Loucy (cell line): ENCODE measurements at regions not wholly inside any gene's neighbourhood (a gene's known extent, or its start where the extent isn't known, plus 50 kb on each side); places are given as distances from the start of the nearest gene placed in this dataset.

Source experiments
- EZH2phosphoT487 ChIP-seq: fragments of 200-600 bp; IDR thresholded peaks from 2 replicates; pipeline ENCODE4 v1.6.1; 2018; ENCODE audit warnings: antibody characterized with exemption, mild to moderate bottlenecking, moderate library complexity, borderline replicate concordance
- TF ChIP-seq, protein P1 (sequence below): fragments of 200-600 bp; sonication (generic); conservative IDR thresholded peaks from 2 replicates; pipeline ENCODE4 v1.5.1; 2014; ENCODE audit warnings: mild to moderate bottlenecking, antibody characterized with exemption, low read length

DNA sequence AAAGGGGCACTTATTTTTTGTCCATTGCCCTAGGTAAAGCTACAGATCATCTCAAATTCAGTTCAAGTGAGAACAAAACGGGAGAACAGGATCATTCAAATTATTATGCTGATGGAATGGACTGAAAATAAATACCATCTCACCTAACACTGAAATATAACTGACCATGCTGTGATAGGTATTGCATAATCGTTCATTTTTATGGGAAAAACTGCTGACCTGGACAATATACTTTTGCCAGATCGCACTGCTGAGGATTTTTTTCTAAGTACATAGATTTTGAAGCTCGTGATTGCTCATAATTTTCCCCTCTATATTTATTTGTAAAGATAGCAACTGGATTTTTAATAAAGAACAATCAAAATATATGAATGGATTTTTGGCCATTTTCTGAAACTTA, 636.6 kb upstream of the NEGR1 start:
- TF ChIP-seq, protein P1, sequence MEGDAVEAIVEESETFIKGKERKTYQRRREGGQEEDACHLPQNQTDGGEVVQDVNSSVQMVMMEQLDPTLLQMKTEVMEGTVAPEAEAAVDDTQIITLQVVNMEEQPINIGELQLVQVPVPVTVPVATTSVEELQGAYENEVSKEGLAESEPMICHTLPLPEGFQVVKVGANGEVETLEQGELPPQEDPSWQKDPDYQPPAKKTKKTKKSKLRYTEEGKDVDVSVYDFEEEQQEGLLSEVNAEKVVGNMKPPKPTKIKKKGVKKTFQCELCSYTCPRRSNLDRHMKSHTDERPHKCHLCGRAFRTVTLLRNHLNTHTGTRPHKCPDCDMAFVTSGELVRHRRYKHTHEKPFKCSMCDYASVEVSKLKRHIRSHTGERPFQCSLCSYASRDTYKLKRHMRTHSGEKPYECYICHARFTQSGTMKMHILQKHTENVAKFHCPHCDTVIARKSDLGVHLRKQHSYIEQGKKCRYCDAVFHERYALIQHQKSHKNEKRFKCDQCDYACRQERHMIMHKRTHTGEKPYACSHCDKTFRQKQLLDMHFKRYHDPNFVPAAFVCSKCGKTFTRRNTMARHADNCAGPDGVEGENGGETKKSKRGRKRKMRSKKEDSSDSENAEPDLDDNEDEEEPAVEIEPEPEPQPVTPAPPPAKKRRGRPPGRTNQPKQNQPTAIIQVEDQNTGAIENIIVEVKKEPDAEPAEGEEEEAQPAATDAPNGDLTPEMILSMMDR = no peak
- TF ChIP-seq EZH2phosphoT487 = no peak
